CD8-positive, alpha-beta memory T cell (primary cell): ENCODE measurements at regions not wholly inside any gene's neighbourhood (a gene's known extent, or its start where the extent isn't known, plus 50 kb on each side); places are given as distances from the start of the nearest gene placed in this dataset.

Experiments used
- CTCF ChIA-PET: fragments of 350-600 bp; sonication (Branson Sonifier 250); formaldehyde crosslinking; loops from one replicate; lab custom pipeline; 2021; ENCODE audit warnings: antibody characterized with exemption; lab: Charles Lee
- POLR2A ChIA-PET: fragments of 350-600 bp; sonication (Branson Sonifier 250); formaldehyde crosslinking; loops from one replicate; lab custom pipeline; 2021; ENCODE audit warnings: antibody characterized with exemption; lab: Charles Lee
- DNase-seq, 5 donors: peaks; one replicate each; pipeline versions ENCODE4 v3.0.0 to v3.0.0-alpha.2; 2020 to 2022; ENCODE audit warnings: mixed read lengths in 1 of 5
- H3K27ac ChIP-seq: one replicate; pipeline ENCODE4 v1.7.0; 2013; ENCODE audit warnings: low read depth, mild to moderate bottlenecking, low read length, moderate library complexity
- H3K27me3 ChIP-seq: 2 replicates; pipeline ENCODE4 v1.7.0; 2013; ENCODE audit warnings: low read length, mild to moderate bottlenecking; ENCODE audit not compliant: insufficient read depth, poor library complexity, severe bottlenecking
- H3K36me3 ChIP-seq: 2 replicates; pipeline ENCODE4 v1.7.0; 2013; ENCODE audit warnings: mild to moderate bottlenecking, low read length, moderate library complexity; ENCODE audit not compliant: insufficient read depth
- H3K4me1 ChIP-seq: 2 replicates; pipeline ENCODE4 v1.7.0; 2013; ENCODE audit warnings: mild to moderate bottlenecking, low read length, moderate library complexity; ENCODE audit not compliant: insufficient read depth
- H3K4me3 ChIP-seq: 2 replicates; pipeline ENCODE4 v1.7.0; 2013; ENCODE audit warnings: mild to moderate bottlenecking, low read length
- H3K9me3 ChIP-seq: 2 replicates; pipeline ENCODE4 v1.7.0; 2013; ENCODE audit warnings: mild to moderate bottlenecking, low read length
- H3K27ac Mint-ChIP-seq, 8 donors: one replicate each; pipeline ENCODE4 v1.8.0; 2020 to 2021; ENCODE audit warnings: mixed read lengths in 8 of 8, mild to moderate bottlenecking in 6 of 8, inconsistent platforms in 3 of 8, moderate library complexity in 3 of 8
- H3K27me3 Mint-ChIP-seq, 2 donors: one replicate each; pipeline ENCODE4 v1.8.0; 2020 to 2021; ENCODE audit warnings: mixed read lengths in 2 of 2, mild to moderate bottlenecking in 1 of 2, moderate library complexity in 1 of 2
- H3K36me3 Mint-ChIP-seq, 3 donors: one replicate each; pipeline ENCODE4 v1.8.0; 2020 to 2021; ENCODE audit warnings: mixed read lengths in 3 of 3, inconsistent platforms in 1 of 3, mild to moderate bottlenecking in 1 of 3
- H3K4me1 Mint-ChIP-seq, 3 donors: one replicate each; pipeline ENCODE4 v1.8.0; 2020 to 2021; ENCODE audit warnings: mixed read lengths in 3 of 3, inconsistent platforms in 1 of 3, mild to moderate bottlenecking in 1 of 3
- H3K4me3 Mint-ChIP-seq, 7 donors: one replicate each; pipeline ENCODE4 v1.8.0; 2020 to 2021; ENCODE audit warnings: mixed read lengths in 7 of 7, mild to moderate bottlenecking in 6 of 7, moderate library complexity in 4 of 7, inconsistent platforms in 2 of 7
- H3K9me3 Mint-ChIP-seq, 5 donors: one replicate each; pipeline ENCODE4 v1.8.0; 2020 to 2022; ENCODE audit warnings: mixed read lengths in 5 of 5, mild to moderate bottlenecking in 3 of 5, moderate library complexity in 2 of 5, inconsistent platforms in 1 of 5

- peaks cover 0 to 12% (median 0%) of the 10 kb centered on the region in 3 donors for H3K36me3 Mint-ChIP-seq
These were observed 80.8 kb upstream of the COL5A2 start for GRCh38 chr2:189260361-189260814.

GRCh38 chr2:189261431-189261841 lies 81.9 kb upstream of the COL5A2 start:
- no peak overlapping the region for H3K4me3 ChIP-seq
- peaks cover 9 to 15% (median 12%) of the 10 kb centered on the region in 3 donors for H3K4me1 Mint-ChIP-seq
- peaks cover 0 to 13% (median 0%) of the 10 kb centered on the region in 3 donors for H3K36me3 Mint-ChIP-seq
- no peaks in the 10 kb centered on the region for H3K9me3 ChIP-seq
- ChIA-PET POLR2A (no interaction called here), CTCF (no interaction called here)
- no peaks in the 10 kb centered on the region for H3K36me3 ChIP-seq
- DNase-seq, result peak in 2 of 5 donors; percentile 1 to 38
- peaks cover 0 to 2% (median 0%) of the 10 kb centered on the region in 5 donors for H3K9me3 Mint-ChIP-seq
- H3K27me3 ChIP-seq, result no peaks in the 10 kb centered on the region
- no peak overlapping the region for H3K27ac ChIP-seq
- H3K4me1 ChIP-seq, result peaks cover 6% of the 10 kb centered on the region
- peak overlapping the region in 6 of 8 donors; percentile 15 to 86 (median 55) for H3K27ac Mint-ChIP-seq
- H3K27me3 Mint-ChIP-seq, result no peaks in the 10 kb centered on the region
- peak overlapping the region in 3 of 7 donors; percentile 39 to 66 (median 46) for H3K4me3 Mint-ChIP-seq

More at GRCh38 chr2:189260361-189260814, 80.8 kb upstream of the COL5A2 start:
- Histone ChIP-seq H3K27ac (no peak overlapping the region), H3K27me3 (no peaks in the 10 kb centered on the region), H3K4me3 (no peak overlapping the region), H3K4me1 (peaks cover 6% of the 10 kb centered on the region), H3K9me3 (no peaks in the 10 kb centered on the region), H3K36me3 (no peaks in the 10 kb centered on the region)
- POLR2A ChIA-PET, result no interaction called here
- CTCF ChIA-PET, result no interaction called here
- H3K27me3 Mint-ChIP-seq, result no peaks in the 10 kb centered on the region
- peaks cover 0 to 2% (median 0%) of the 10 kb centered on the region in 5 donors for H3K9me3 Mint-ChIP-seq
- peak overlapping the region in 4 of 8 donors; percentile 17 to 76 (median 67) for H3K27ac Mint-ChIP-seq
- peaks cover 9 to 15% (median 12%) of the 10 kb centered on the region in 3 donors for H3K4me1 Mint-ChIP-seq
- H3K4me3 Mint-ChIP-seq, result peak overlapping the region in 2 of 7 donors; percentile 2 to 47
- DNase-seq, result no peak

GRCh38 chr2:189261916-189262315 lies 82.4 kb upstream of the COL5A2 start:
- H3K27me3 ChIP-seq, result no peaks in the 10 kb centered on the region
- H3K36me3 ChIP-seq, result no peaks in the 10 kb centered on the region
- Mint-ChIP-seq H3K9me3 (peaks cover 0 to 2% (median 0%) of the 10 kb centered on the region in 5 donors), H3K27me3 (no peaks in the 10 kb centered on the region), H3K4me3 (no peak overlapping the region), H3K36me3 (peaks cover 0 to 15% (median 0%) of the 10 kb centered on the region in 3 donors), H3K4me1 (peaks cover 9 to 15% (median 12%) of the 10 kb centered on the region in 3 donors), H3K27ac (peak overlapping the region in 6 of 8 donors; percentile 15 to 88 (median 59))
- POLR2A ChIA-PET, result no interaction called here
- no peaks in the 10 kb centered on the region for H3K9me3 ChIP-seq
- CTCF ChIA-PET, result no interaction called here
- peaks cover 6% of the 10 kb centered on the region for H3K4me1 ChIP-seq
- H3K27ac ChIP-seq, result no peak overlapping the region
- no peak overlapping the region for H3K4me3 ChIP-seq
- DNase-seq, result no peak

GRCh38 chr2:189265696-189266320 lies 86.2 kb upstream of the COL5A2 start:
- Mint-ChIP-seq H3K9me3 (peaks cover 0 to 4% (median 3%) of the 10 kb centered on the region in 5 donors), H3K4me1 (peaks cover 7 to 9% (median 9%) of the 10 kb centered on the region in 3 donors)
- DNase-seq, result no peak

GRCh38 chr2:189267491-189267890 lies 87.9 kb upstream of the COL5A2 start:
- no peak for DNase-seq
- H3K9me3 ChIP-seq, result no peaks in the 10 kb centered on the region
- no peaks in the 10 kb centered on the region for H3K36me3 ChIP-seq
- CTCF ChIA-PET, result no interaction called here
- H3K27me3 ChIP-seq, result no peaks in the 10 kb centered on the region
- H3K36me3 Mint-ChIP-seq, result peaks cover 0 to 8% (median 0%) of the 10 kb centered on the region in 3 donors
- peaks cover 0 to 10% (median 4%) of the 10 kb centered on the region in 5 donors for H3K9me3 Mint-ChIP-seq
- peaks cover 0 to 7% of the 10 kb centered on the region in 2 donors for H3K27me3 Mint-ChIP-seq
- no peak overlapping the region for H3K4me3 ChIP-seq
- no peak overlapping the region for H3K27ac Mint-ChIP-seq
- POLR2A ChIA-PET, result no interaction called here
- H3K27ac ChIP-seq, result no peak overlapping the region
- no peak overlapping the region for H3K4me3 Mint-ChIP-seq
- no peaks in the 10 kb centered on the region for H3K4me1 Mint-ChIP-seq
- no peaks in the 10 kb centered on the region for H3K4me1 ChIP-seq

More at GRCh38 chr2:189265696-189266320, 86.2 kb upstream of the COL5A2 start:
- Mint-ChIP-seq H3K27ac (no peak overlapping the region), H3K27me3 (peaks cover 0 to 3% of the 10 kb centered on the region in 2 donors), H3K4me3 (no peak overlapping the region), H3K36me3 (peaks cover 0 to 8% (median 0%) of the 10 kb centered on the region in 3 donors)
- Histone ChIP-seq H3K4me3 (no peak overlapping the region), H3K9me3 (no peaks in the 10 kb centered on the region), H3K36me3 (no peaks in the 10 kb centered on the region), H3K27ac (no peak overlapping the region), H3K4me1 (peaks cover 6% of the 10 kb centered on the region), H3K27me3 (no peaks in the 10 kb centered on the region)
- CTCF ChIA-PET, result no interaction called here
- POLR2A ChIA-PET, result no interaction called here

GRCh38 chr2:189267925-189268579 lies 88.5 kb upstream of the COL5A2 start:
- Mint-ChIP-seq H3K9me3 (peaks cover 0 to 10% (median 4%) of the 10 kb centered on the region in 5 donors), H3K27ac (no peak overlapping the region), H3K4me1 (no peaks in the 10 kb centered on the region), H3K36me3 (peaks cover 0 to 8% (median 0%) of the 10 kb centered on the region in 3 donors), H3K4me3 (no peak overlapping the region), H3K27me3 (peaks cover 0 to 7% of the 10 kb centered on the region in 2 donors)
- Histone ChIP-seq H3K4me3 (no peak overlapping the region), H3K27me3 (no peaks in the 10 kb centered on the region), H3K4me1 (no peaks in the 10 kb centered on the region), H3K9me3 (no peaks in the 10 kb centered on the region), H3K27ac (no peak overlapping the region), H3K36me3 (no peaks in the 10 kb centered on the region)
- DNase-seq, result no peak
- ChIA-PET CTCF (no interaction called here), POLR2A (no interaction called here)

GRCh38 chr2:189268763-189269162 lies 89.2 kb upstream of the COL5A2 start:
- no peaks in the 10 kb centered on the region for H3K36me3 ChIP-seq
- no peaks in the 10 kb centered on the region for H3K9me3 ChIP-seq
- no peaks in the 10 kb centered on the region for H3K27me3 ChIP-seq
- H3K4me3 ChIP-seq, result no peak overlapping the region
- peaks cover 0 to 8% (median 0%) of the 10 kb centered on the region in 3 donors for H3K36me3 Mint-ChIP-seq
- peaks cover 0 to 7% of the 10 kb centered on the region in 2 donors for H3K27me3 Mint-ChIP-seq
- POLR2A ChIA-PET, result no interaction called here
- H3K4me3 Mint-ChIP-seq, result no peak overlapping the region
- no peak overlapping the region for H3K27ac Mint-ChIP-seq
- H3K9me3 Mint-ChIP-seq, result peaks cover 0 to 10% (median 4%) of the 10 kb centered on the region in 5 donors
- no peak for DNase-seq
- CTCF ChIA-PET, result no interaction called here
- no peaks in the 10 kb centered on the region for H3K4me1 ChIP-seq
- no peak overlapping the region for H3K27ac ChIP-seq
- H3K4me1 Mint-ChIP-seq, result no peaks in the 10 kb centered on the region

GRCh38 chr2:189273734-189274133 lies 94.2 kb upstream of the COL5A2 start:
- Histone ChIP-seq H3K4me3 (no peak overlapping the region), H3K9me3 (no peaks in the 10 kb centered on the region), H3K36me3 (no peaks in the 10 kb centered on the region), H3K4me1 (no peaks in the 10 kb centered on the region), H3K27me3 (no peaks in the 10 kb centered on the region), H3K27ac (no peak overlapping the region)
- no peak for DNase-seq
- CTCF ChIA-PET, result no interaction called here
- Mint-ChIP-seq H3K4me3 (no peak overlapping the region), H3K4me1 (no peaks in the 10 kb centered on the region), H3K27me3 (peaks cover 0 to 7% of the 10 kb centered on the region in 2 donors), H3K27ac (no peak overlapping the region), H3K9me3 (peaks cover 0 to 10% (median 4%) of the 10 kb centered on the region in 5 donors), H3K36me3 (peaks cover 0 to 5% (median 0%) of the 10 kb centered on the region in 3 donors)
- POLR2A ChIA-PET, result no interaction called here
